ENCODE measurements at regions not wholly inside any gene's neighbourhood (a gene's known extent, or its start where the extent isn't known, plus 50 kb on each side); places are given as distances from the start of the nearest gene placed in this dataset.

DNA sequence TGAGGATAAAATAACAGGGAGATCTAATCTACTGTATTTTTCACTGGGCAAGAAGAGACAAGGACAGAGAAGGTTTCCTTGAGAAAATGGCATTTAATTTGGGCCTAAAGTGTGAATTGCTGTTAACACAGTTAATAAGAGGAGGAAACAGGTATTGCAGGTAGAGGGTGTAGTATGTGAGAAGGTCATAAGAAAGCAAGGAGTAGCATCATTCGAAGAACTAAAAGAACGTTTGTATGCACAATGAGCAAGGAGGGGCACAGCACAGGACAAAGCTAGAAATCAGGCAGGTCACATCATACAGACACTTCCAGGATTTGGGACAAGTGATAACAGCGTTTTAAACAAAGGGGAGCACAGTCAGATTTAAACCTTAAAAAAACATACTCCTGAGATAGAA is 85.1 kb upstream of the PLEKHA5 start:
- TF ChIP-seq, protein P1, sequence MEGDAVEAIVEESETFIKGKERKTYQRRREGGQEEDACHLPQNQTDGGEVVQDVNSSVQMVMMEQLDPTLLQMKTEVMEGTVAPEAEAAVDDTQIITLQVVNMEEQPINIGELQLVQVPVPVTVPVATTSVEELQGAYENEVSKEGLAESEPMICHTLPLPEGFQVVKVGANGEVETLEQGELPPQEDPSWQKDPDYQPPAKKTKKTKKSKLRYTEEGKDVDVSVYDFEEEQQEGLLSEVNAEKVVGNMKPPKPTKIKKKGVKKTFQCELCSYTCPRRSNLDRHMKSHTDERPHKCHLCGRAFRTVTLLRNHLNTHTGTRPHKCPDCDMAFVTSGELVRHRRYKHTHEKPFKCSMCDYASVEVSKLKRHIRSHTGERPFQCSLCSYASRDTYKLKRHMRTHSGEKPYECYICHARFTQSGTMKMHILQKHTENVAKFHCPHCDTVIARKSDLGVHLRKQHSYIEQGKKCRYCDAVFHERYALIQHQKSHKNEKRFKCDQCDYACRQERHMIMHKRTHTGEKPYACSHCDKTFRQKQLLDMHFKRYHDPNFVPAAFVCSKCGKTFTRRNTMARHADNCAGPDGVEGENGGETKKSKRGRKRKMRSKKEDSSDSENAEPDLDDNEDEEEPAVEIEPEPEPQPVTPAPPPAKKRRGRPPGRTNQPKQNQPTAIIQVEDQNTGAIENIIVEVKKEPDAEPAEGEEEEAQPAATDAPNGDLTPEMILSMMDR (IDR thresholded peaks at IDR 0.05; ENCODE audit: low read depth, low read length): no peak
- H3K4me3 ChIP-seq (ENCODE audit: low read depth, low read length): no peak overlapping the region

DNA sequence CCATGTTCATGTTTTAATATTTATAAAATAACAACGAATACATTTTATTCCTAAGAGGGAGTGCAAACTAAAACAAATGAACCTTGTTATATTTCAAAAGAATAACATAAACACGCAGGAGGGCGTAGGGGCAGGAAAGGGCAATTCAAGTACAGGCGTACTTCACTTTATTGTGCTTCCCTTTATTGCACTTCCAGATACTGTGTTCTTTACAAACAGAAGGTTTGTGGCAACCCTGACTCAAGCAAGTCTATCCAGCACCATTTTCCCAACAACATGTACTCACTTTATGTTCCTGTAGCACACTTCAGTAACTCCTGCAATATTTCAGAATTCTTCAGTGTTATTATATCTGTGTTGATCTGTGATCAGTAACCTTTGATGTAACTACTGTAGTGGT is 84.6 kb upstream of the PLEKHA5 start:
- no peak overlapping the region for H3K4me3 ChIP-seq (ENCODE audit: low read depth, low read length)
- TF ChIP-seq, protein P1 (IDR thresholded peaks at IDR 0.05; ENCODE audit: low read depth, low read length): no peak

DNA sequence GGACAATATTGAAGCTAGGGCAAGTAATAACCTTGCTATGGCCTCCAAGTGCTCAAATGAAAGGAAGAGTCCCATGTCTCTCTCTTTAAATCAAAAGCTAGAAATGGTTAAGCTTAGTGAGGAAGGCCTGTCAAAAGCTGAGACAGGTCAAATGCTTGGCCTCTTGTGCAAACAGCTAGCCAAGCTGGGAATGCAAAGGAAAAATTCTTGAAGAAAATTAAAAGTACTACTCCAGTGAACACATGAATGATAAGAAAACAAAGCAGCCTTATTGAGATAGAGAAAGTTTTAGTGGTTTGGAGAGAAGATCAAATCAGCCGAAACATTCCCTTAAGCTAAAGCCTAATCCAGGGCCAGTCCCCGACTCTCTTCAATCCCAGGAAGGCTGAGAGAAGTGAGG is 84.1 kb upstream of the PLEKHA5 start:
- no peak overlapping the region for H3K4me3 ChIP-seq (ENCODE audit: low read depth, low read length)
- TF ChIP-seq, protein P1 (IDR thresholded peaks at IDR 0.05; ENCODE audit: low read depth, low read length): no peak

DNA sequence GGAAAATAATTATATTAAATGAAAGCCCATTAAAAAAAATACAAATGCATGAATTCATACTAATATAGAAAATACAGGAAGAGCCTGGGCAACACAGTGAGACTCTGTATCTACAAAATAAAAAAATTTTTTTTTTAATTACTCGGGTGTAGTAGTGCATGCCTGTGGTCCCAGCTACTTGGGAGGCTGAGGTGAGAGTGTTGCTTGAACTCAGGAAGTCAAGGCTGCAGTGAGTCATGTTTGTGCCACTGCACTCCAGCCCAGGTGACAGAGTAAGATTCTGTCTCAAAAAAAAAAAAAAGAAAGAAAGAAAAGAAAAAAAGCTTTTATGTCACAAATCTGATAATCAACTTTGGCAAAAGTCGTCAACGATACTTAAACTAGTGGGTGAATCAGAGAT is 80.6 kb upstream of the PLEKHA5 start:
- H3K4me3 ChIP-seq (ENCODE audit: low read depth, low read length): no peak overlapping the region
- TF ChIP-seq, protein P1 (IDR thresholded peaks at IDR 0.05; ENCODE audit: low read depth, low read length): no peak

DNA sequence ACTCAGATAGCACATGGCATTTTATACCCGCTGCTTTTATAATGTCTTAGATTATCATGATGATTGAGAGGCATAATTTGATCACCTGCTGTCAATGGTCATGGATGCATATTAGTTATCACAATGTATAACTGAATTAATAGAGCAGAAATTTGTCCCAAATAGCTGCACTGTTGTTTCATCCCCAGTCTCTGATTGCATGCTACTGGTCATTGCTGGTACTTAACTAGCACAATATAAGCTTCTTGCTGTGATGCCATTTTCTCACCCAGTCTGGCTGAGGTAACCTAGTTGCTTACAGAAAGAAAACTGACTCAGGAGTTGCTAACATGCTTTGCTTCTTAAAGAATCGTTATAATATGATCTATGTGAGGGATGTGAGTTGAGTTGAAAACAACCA is 76.8 kb upstream of the PLEKHA5 start:
- H3K4me3 ChIP-seq (ENCODE audit: low read depth, low read length): no peak overlapping the region
- TF ChIP-seq, protein P1 (IDR thresholded peaks at IDR 0.05; ENCODE audit: low read depth, low read length): no peak

DNA sequence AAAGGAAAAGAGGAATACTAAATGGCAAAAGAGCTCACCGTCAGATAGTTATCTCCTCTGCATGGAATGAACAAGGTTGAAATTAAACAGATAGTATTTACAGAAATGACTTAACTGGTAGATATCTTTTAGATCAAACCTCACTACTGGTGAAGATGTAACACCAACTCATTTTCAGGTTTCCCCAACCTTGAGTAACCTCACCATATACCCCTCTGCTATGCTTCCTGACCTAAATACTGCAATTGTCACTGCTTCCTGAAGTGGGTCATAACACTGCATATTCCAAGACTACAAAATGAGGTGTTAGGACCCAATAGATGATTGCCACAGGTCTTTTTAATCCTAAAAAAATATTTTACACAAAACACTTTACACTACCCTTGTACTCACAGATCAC is 76.3 kb upstream of the PLEKHA5 start:
- H3K4me3 ChIP-seq (ENCODE audit: low read depth, low read length): no peak overlapping the region
- TF ChIP-seq, protein P1 (IDR thresholded peaks at IDR 0.05; ENCODE audit: low read depth, low read length): no peak

DNA sequence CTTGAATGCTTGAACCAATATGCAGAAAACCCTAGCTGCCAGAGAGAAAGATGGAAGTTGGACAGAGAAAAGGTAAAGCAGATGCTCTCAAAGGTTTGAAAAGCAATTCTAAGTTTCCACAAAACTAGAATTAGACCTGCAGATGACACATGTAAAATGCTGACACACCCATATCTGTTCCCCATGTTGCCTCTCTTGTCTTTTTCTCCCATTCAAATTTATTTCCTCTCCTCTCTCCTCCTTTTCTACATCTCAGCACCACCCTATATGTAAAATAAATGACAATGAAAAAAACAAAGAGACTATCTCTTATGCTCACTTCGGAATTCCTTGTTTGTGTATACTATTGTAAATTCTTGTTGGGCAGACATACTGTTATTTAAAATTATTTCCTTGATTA is 75.5 kb upstream of the PLEKHA5 start:
- H3K4me3 ChIP-seq (ENCODE audit: low read depth, low read length): no peak overlapping the region
- TF ChIP-seq, protein P1 (IDR thresholded peaks at IDR 0.05; ENCODE audit: low read depth, low read length): no peak

Data from WI38 (cell line).